ENCODE measurements at regions not wholly inside any gene's neighbourhood (a gene's known extent, or its start where the extent isn't known, plus 50 kb on each side); places are given as distances from the start of the nearest gene placed in this dataset.
"Not testable (repeated sequence)": the region's sequence is repeated elsewhere in the genome, so short reads cannot be mapped to it uniquely, and the experiment has no call there.

DNA sequence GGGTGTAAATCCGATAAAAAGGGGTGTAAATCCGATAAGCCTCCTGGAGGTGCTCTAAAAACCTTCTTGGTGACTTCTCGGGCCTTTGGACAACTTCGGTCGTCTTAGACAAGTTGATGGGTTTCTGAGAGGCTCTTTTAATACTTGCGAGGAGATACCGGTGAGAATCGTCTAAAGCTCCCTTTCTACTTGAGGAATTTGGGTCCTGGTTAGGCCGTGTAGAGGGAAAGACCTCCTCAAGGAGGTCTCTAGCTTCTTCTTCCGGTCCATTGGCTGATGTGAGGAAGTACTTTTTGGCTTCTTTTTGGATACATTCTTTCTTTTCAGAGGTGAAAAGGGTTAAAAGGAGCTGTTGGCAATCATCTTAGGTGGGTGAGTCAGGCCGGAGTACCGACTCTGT lies 128.5 kb downstream of the ART5 start:
- TF ChIP-seq, protein P1, sequence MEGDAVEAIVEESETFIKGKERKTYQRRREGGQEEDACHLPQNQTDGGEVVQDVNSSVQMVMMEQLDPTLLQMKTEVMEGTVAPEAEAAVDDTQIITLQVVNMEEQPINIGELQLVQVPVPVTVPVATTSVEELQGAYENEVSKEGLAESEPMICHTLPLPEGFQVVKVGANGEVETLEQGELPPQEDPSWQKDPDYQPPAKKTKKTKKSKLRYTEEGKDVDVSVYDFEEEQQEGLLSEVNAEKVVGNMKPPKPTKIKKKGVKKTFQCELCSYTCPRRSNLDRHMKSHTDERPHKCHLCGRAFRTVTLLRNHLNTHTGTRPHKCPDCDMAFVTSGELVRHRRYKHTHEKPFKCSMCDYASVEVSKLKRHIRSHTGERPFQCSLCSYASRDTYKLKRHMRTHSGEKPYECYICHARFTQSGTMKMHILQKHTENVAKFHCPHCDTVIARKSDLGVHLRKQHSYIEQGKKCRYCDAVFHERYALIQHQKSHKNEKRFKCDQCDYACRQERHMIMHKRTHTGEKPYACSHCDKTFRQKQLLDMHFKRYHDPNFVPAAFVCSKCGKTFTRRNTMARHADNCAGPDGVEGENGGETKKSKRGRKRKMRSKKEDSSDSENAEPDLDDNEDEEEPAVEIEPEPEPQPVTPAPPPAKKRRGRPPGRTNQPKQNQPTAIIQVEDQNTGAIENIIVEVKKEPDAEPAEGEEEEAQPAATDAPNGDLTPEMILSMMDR (IDR thresholded peaks at IDR 0.05) = not testable (repeated sequence)
- not testable (repeated sequence) for TF ChIP-seq POLR2AphosphoS5 (IDR thresholded peaks at IDR 0.05)

All from prostate gland (tissue), 2 donors.